Tibial nerve (tissue), 4 donors: ENCODE measurements at regions not wholly inside any gene's neighbourhood (a gene's known extent, or its start where the extent isn't known, plus 50 kb on each side); places are given as distances from the start of the nearest gene placed in this dataset.

Experiments used
- CTCF ChIP-seq, 5 experiments: fragments of 200-600 bp in 3 of 5; fragments of 450-650 bp in 2 of 5; sonication (generic) in 3 of 5; IDR thresholded peaks; one replicate each; pipeline ENCODE4 v1.5.1; 2016 to 2019; ENCODE audit warnings: antibody characterized with exemption in 5 of 5, mild to moderate bottlenecking in 3 of 5, moderate library complexity in 2 of 5
- EP300 ChIP-seq, 2 donors: sonication (generic); formaldehyde crosslinking; IDR thresholded peaks; one replicate each; pipeline ENCODE4 v1.6.1; 2017; ENCODE audit warnings: antibody characterized with exemption in 2 of 2, mild to moderate bottlenecking in 1 of 2
- POLR2A ChIP-seq, 2 donors: fragments of 450-650 bp; IDR thresholded peaks; one replicate each; pipeline ENCODE4 v1.6.1; 2017; ENCODE audit warnings: antibody characterized with exemption in 2 of 2, mild to moderate bottlenecking in 2 of 2, moderate library complexity in 2 of 2

GRCh38 chr10:33753389-33753788 lies 418.9 kb upstream of the NRP1 start:
- no peak for TF ChIP-seq CTCF (IDR thresholded peaks at IDR 0.05)
- TF ChIP-seq POLR2A (IDR thresholded peaks at IDR 0.05) = no peak
- no peak for TF ChIP-seq EP300 (IDR thresholded peaks at IDR 0.05)
